Endodermal cell (in vitro differentiated cells): ENCODE measurements at regions not wholly inside any gene's neighbourhood (a gene's known extent, or its start where the extent isn't known, plus 50 kb on each side); places are given as distances from the start of the nearest gene placed in this dataset.

Experiments used
- DNase-seq: peaks from one replicate; pipeline ENCODE4 v3.0.0-alpha.2; 2017
- H3K27ac ChIP-seq: 2 replicates; pipeline ENCODE4 v1.5.1; 2013; ENCODE audit warnings: mild to moderate bottlenecking, low read depth, low read length, moderate library complexity
- H3K27me3 ChIP-seq: 2 replicates; pipeline ENCODE4 v1.6.1; 2013; ENCODE audit warnings: mild to moderate bottlenecking, low read length, moderate library complexity; ENCODE audit not compliant: insufficient read depth, control insufficient read depth, poor library complexity, severe bottlenecking
- H3K36me3 ChIP-seq: 2 replicates; pipeline ENCODE4 v1.7.0; 2013; ENCODE audit warnings: mild to moderate bottlenecking, low read length, moderate library complexity; ENCODE audit not compliant: control insufficient read depth, insufficient read depth
- H3K4me1 ChIP-seq: one replicate; pipeline ENCODE4 v1.7.0; 2013; ENCODE audit warnings: low read length; ENCODE audit not compliant: control insufficient read depth, insufficient read depth
- H3K4me3 ChIP-seq: 2 replicates; pipeline ENCODE4 v1.5.1; 2013; ENCODE audit warnings: mild to moderate bottlenecking, low read length, moderate library complexity
- H3K9ac ChIP-seq: 2 replicates; pipeline ENCODE4 v1.6.1; 2013; ENCODE audit warnings: mild to moderate bottlenecking, low read length, moderate library complexity; ENCODE audit not compliant: poor library complexity, severe bottlenecking; ENCODE audit errors: extremely low read depth
- H3K9me3 ChIP-seq: 2 replicates; pipeline ENCODE4 v1.6.1; 2013; ENCODE audit warnings: mild to moderate bottlenecking, low read length, moderate library complexity; ENCODE audit not compliant: control insufficient read depth
- H3K27ac Mint-ChIP-seq: 2 replicates; pipeline ENCODE4 v1.8.0; 2020; ENCODE audit warnings: mixed read lengths
- H3K27me3 Mint-ChIP-seq: 2 replicates; pipeline ENCODE4 v1.8.0; 2021; ENCODE audit warnings: mild to moderate bottlenecking, mixed read lengths; ENCODE audit not compliant: insufficient read depth
- H3K36me3 Mint-ChIP-seq: 2 replicates; pipeline ENCODE4 v1.8.0; 2020; ENCODE audit warnings: low read depth, mixed read lengths
- H3K4me1 Mint-ChIP-seq: 2 replicates; pipeline ENCODE4 v1.8.0; 2020; ENCODE audit warnings: mixed read lengths
- H3K4me3 Mint-ChIP-seq: 2 replicates; pipeline ENCODE4 v1.8.0; 2020; ENCODE audit warnings: mild to moderate bottlenecking, moderate library complexity, mixed read lengths
- H3K9me3 Mint-ChIP-seq: 2 replicates; pipeline ENCODE4 v1.8.0; 2020; ENCODE audit warnings: mild to moderate bottlenecking, mixed read lengths
- CTCF ChIP-seq: fragments of 200-600 bp; sonication (generic); conservative IDR thresholded peaks from 2 replicates; pipeline ENCODE4 v1.5.0; 2021; ENCODE audit warnings: antibody characterized with exemption, mild to moderate bottlenecking
- WGBS, 2 experiments: methylation state at CpG; one replicate each; pipeline versions ENCODE4 v1.1.5 to v1.1.7; 2013; ENCODE audit warnings: missing lambda C conversion rate in 2 of 2, mixed read lengths in 1 of 2; ENCODE audit not compliant: insufficient coverage in 1 of 2, insufficient read length in 1 of 2; 5-methylcytosine and 5-hydroxymethylcytosine counted together

GRCh38 chr16:63578791-63579190 is 1542.6 kb upstream of the CDH8 start:
- 100% methylated on average over 1 of the region's 1 CpG; no CpG with 5 or more reads in 1 of the 2 experiments for WGBS, 2 experiments

GRCh38 chr16:63577891-63578290 is 1541.7 kb upstream of the CDH8 start:
- Mint-ChIP-seq H3K36me3 (no peaks in the 10 kb centered on the region), H3K9me3 (no peaks in the 10 kb centered on the region), H3K27me3 (no peaks in the 10 kb centered on the region), H3K4me3 (no peak overlapping the region), H3K4me1 (peaks cover 4% of the 10 kb centered on the region), H3K27ac (no peak overlapping the region)
- no peaks in the 10 kb centered on the region for H3K4me1 ChIP-seq
- H3K27me3 ChIP-seq, result no peaks in the 10 kb centered on the region
- H3K9ac ChIP-seq, result no peak overlapping the region
- DNase-seq, result no peak
- H3K36me3 ChIP-seq, result no peaks in the 10 kb centered on the region
- no peak for TF ChIP-seq CTCF
- no peak overlapping the region for H3K4me3 ChIP-seq
- H3K9me3 ChIP-seq, result no peaks in the 10 kb centered on the region
- H3K27ac ChIP-seq, result no peak overlapping the region

More at GRCh38 chr16:63578791-63579190, 1542.6 kb upstream of the CDH8 start:
- H3K4me1 Mint-ChIP-seq, result peaks cover 4% of the 10 kb centered on the region
- Histone ChIP-seq H3K27ac (no peak overlapping the region), H3K27me3 (no peaks in the 10 kb centered on the region), H3K4me1 (no peaks in the 10 kb centered on the region), H3K9ac (no peak overlapping the region), H3K36me3 (no peaks in the 10 kb centered on the region), H3K4me3 (no peak overlapping the region), H3K9me3 (no peaks in the 10 kb centered on the region)
- no peak for DNase-seq
- no peaks in the 10 kb centered on the region for H3K36me3 Mint-ChIP-seq
- no peaks in the 10 kb centered on the region for H3K9me3 Mint-ChIP-seq
- no peak overlapping the region for H3K27ac Mint-ChIP-seq
- H3K27me3 Mint-ChIP-seq, result no peaks in the 10 kb centered on the region
- no peak for TF ChIP-seq CTCF
- no peak overlapping the region for H3K4me3 Mint-ChIP-seq

DNA sequence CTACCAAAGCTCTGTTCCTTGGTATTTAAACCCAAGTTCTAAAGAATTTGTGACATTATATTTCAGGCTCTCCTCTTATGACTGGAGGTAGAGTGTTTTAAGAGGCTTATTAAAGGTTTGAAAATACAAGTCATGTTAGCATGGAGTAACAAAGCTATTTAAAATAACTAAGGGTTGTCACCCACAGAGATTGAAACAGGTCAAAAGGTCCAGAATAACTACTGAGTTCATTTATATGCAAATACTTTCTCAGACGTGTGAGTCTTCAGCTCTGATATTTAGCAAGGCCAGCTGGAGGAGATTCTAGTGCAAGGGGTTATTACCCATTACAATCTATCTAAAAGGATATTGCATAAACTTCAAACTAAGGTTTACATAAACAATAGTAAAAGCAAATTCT is 1538.8 kb upstream of the CDH8 start:
- peak overlapping the region; percentile 74 for H3K27ac ChIP-seq
- no peaks in the 10 kb centered on the region for H3K9me3 ChIP-seq
- 50% methylated on average over 1 of the region's 1 CpG; no CpG with 5 or more reads in 1 of the 2 experiments for WGBS, 2 experiments
- no peaks in the 10 kb centered on the region for H3K36me3 Mint-ChIP-seq
- no peak overlapping the region for H3K27ac Mint-ChIP-seq
- no peaks in the 10 kb centered on the region for H3K36me3 ChIP-seq
- no peaks in the 10 kb centered on the region for H3K4me1 ChIP-seq
- no peaks in the 10 kb centered on the region for H3K27me3 Mint-ChIP-seq
- H3K9ac ChIP-seq, result no peak overlapping the region
- H3K4me1 Mint-ChIP-seq, result peaks cover 4% of the 10 kb centered on the region
- DNase-seq, result no peak
- H3K27me3 ChIP-seq, result no peaks in the 10 kb centered on the region
- TF ChIP-seq CTCF, result no peak
- H3K4me3 ChIP-seq, result no peak overlapping the region
- no peaks in the 10 kb centered on the region for H3K9me3 Mint-ChIP-seq
- H3K4me3 Mint-ChIP-seq, result no peak overlapping the region
